ENCODE measurements at regions not wholly inside any gene's neighbourhood (a gene's known extent, or its start where the extent isn't known, plus 50 kb on each side); places are given as distances from the start of the nearest gene placed in this dataset.

DNA sequence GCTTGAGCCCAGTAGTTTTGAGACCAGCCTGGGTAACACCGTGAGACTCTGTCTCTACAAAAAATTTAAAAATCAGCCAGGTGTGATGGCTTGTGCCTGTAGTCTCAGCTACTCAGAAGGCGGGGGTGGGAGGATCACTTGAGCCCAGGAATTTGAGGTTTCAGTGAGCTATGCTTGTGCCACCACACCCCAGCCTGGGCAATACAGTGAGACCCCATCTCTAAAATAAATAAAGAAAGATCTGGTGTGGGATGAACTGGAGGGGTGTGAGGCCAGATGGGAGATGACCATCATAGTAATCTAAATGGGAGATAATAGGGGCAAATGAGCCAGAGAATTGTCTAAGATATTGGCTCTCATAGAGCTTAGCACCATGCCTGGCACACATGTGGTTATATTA, 60.1 kb upstream of the TRABD2B start:
- no peak overlapping the region for H3K27ac ChIP-seq
- no peak for DNase-seq (ENCODE audit: low read depth, low spot score)

DNA sequence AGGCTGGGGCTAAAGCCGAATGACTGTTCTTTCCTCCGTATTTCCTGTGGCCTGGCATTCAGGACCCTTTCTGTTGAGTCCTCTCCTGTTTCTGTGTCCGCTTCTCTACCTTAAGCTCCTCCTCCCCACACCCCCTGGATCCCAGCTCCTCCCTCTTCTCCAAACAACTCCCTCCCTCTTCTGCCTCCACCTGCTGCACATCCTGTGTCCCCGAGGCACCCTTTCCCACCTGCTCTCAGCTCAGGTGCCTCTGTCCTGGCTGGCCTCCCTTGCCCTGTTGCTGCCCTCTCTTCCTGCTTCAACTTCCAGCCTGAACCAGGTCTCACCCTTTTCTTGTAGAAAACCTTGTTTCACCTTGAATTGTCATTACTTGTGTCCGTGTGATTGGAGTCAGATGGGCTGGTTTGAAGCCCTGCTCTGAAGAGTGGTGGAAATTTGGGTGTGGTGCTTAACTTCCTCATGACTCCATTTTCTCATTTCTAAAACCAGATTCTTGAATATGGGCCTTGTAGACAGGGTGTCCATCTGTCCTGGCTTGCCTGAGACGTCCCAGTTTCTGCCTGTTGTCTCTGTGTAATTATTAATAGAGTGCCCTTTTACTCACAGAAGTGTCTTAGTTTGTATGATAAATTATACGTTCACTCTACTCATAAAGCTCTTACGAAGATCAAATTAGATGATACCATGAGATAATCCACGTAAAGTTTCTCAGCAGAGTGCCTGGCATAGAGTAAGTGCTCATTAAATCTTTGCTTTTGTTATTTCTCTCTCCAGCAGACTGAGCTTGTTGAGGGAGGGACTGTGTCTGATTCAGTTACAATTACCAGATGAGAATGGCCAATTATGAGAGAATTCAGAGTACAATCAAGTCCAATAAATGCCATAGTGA, 58.9 kb upstream of the TRABD2B start:
- no peak for DNase-seq (ENCODE audit: low read depth, low spot score)
- H3K27ac ChIP-seq: no peak overlapping the region

DNA sequence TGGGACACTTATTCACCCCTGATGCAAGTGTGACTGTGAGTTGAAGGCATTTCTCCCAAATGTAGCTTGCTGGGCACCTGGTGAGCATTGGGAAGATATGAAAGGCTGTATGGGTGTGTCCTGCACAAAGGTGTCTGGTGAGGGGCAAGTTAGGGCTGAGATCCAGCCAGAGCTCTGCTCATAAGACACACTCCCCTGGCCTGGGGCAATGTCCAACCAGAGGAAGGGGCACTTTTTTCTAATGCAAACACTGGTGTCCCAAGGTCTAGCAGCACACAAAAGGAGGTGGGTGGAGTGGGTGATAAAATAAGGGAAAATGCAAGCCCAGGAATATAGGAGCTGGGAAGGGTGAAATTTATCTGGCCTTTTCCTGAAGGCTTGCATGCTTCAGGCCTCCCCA, 57.0 kb upstream of the TRABD2B start:
- no peak for DNase-seq (ENCODE audit: low read depth, low spot score)
- H3K27ac ChIP-seq: no peak overlapping the region

GRCh38 chr1:48052923-48053291, 55.7 kb upstream of the TRABD2B start:
- H3K27ac ChIP-seq: no peak overlapping the region
- no peak for DNase-seq (ENCODE audit: low read depth, low spot score)

DNA sequence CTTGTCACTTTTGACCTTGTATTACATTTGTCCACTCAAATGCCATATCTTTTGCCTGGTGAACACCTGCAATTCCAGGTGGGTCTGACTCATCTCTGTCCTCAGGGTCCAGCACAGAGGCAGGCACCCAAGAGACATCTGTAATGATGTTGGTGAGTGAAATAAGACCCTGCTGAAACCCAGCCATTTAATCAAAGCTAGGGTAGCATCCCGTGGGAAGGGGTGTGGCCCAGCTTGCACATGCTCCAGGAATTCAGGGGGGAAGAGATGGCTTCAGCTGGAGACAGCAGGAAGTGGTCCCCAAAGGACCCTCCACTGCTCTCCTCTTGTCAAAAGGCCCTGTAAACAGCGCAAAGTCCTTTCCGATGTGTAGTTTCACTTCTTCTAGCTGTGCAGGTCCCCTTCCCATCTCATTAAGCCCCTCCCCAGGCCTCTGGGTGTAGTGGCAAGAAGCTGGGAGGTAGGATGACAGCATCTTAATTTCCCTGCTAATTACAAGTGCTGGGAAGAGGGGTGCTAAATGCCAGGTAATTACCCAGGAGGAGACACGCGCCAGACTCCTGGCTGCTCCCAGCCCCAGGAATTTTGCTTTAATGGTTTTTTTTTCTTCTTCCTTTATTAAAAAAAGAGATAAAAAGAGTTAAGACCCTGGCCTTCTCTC, 54.4 kb upstream of the TRABD2B start:
- no peak for DNase-seq (ENCODE audit: low read depth, low spot score)
- no peak overlapping the region for H3K27ac ChIP-seq

DNA sequence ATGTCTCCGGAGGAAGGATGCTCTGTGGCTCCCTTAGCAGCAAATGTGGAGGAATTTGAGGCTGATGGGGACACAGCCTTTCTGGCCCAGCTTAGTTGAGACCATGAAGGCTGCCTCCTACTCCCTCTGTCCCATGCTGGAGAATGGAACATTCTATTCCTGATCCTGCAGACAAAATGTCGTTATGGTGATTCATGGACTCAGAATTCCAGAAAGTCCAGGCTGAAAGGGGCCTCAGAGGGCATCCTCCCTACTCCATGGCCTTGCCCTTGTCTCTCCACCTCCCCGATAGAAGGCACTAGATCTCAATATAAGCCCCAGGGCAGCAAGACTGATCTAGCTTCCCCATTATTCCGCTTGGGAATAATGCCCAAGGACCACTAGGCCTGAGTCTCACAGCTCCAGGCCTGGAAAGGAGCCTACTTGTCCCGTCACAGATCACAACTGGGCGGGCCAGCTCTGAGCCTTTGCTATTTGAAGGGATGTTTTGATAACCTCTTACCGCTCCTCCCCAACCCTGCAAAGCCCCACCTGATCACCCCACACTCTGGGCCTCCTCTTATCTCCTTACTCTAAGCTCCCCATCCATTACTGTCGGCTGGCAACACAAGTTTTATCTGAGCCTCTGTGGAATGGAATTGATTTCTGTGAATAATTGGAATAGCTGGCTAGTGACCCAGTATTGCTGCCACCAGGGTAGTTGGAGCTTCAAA, 52.8 kb upstream of the TRABD2B start:
- no peak for DNase-seq (ENCODE audit: low read depth, low spot score)
- no peak overlapping the region for H3K27ac ChIP-seq

GRCh38 chr1:48048980-48049379, 51.8 kb upstream of the TRABD2B start:
- no peak overlapping the region for H3K27ac ChIP-seq
- no peak for DNase-seq (ENCODE audit: low read depth, low spot score)

DNA sequence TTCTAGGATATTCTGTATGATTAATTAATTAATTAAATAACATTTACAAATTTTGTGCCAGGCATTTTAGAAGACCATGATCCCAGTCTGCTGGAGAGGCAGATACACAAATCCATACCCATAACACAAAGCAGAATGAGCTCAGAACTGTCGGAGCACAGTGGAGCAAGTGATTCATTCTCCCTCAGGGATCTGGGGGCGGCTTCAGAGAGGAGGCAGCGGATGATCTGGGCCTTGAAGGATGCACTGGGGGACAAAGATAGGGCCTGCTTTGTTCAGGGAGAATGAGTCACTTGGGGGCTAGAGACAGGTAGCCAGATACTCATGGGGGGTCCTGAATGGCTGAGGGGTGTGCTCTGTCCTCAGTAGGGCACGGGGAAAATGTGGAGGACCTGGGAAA, 50.9 kb upstream of the TRABD2B start:
- no peak overlapping the region for H3K27ac ChIP-seq
- peak; percentile 18 for DNase-seq (ENCODE audit: low read depth, low spot score)

GRCh38 chr1:48047116-48047515, 49.9 kb upstream of the TRABD2B start:
- no peak for DNase-seq (ENCODE audit: low read depth, low spot score)
- H3K27ac ChIP-seq: no peak overlapping the region
